ENCODE measurements at regions not wholly inside any gene's neighbourhood (a gene's known extent, or its start where the extent isn't known, plus 50 kb on each side); places are given as distances from the start of the nearest gene placed in this dataset.

- TF ChIP-seq CTCF (conservative IDR thresholded peaks at IDR 0.05) = no peak
- TF ChIP-seq EZH2 (IDR thresholded peaks at IDR 0.05; ENCODE audit: low read depth) = no peak
Measured at GRCh38 chr1:117779364-117779763, 150.1 kb downstream of the GDAP2 start.

Data from PC-9 (cell line).